Thoracic aorta (tissue), 2 donors: ENCODE measurements at regions not wholly inside any gene's neighbourhood (a gene's known extent, or its start where the extent isn't known, plus 50 kb on each side); places are given as distances from the start of the nearest gene placed in this dataset.

ENCODE experiments used
- ATAC-seq: fragments of 150-250 bp; one replicate; pipeline ENCODE4 v1.8.0; 2017; ENCODE audit warnings: low read depth; ENCODE audit not compliant: insufficient number of reproducible peaks, low FRiP score
- DNase-seq: peaks from one replicate; pipeline ENCODE4 v3.0.0-alpha.2; 2020; ENCODE audit warnings: low spot score
- H3K27ac ChIP-seq, 2 donors: fragments of 200-600 bp; sonication (generic); 1 replicate in 1 of 2; 2 replicates in 1 of 2; pipeline ENCODE4 v1.5.1; 2016; ENCODE audit warnings: mild to moderate bottlenecking in 2 of 2, moderate library complexity in 2 of 2
- H3K27me3 ChIP-seq: fragments of 200-600 bp; sonication (generic); replicated peaks from 2 replicates; pipeline ENCODE4 v1.6.0; 2016; ENCODE audit warnings: mild to moderate bottlenecking; ENCODE audit not compliant: insufficient read depth
- H3K36me3 ChIP-seq: fragments of 200-600 bp; sonication (generic); one replicate; pipeline ENCODE4 v1.5.1; 2016
- H3K4me1 ChIP-seq, 2 donors: fragments of 200-600 bp; sonication (generic); 1 replicate in 1 of 2; 2 replicates in 1 of 2; pipeline versions ENCODE4 v1.5.1 to v1.6.0; 2016; ENCODE audit warnings: low read depth in 2 of 2, mild to moderate bottlenecking in 1 of 2; ENCODE audit not compliant: control insufficient read depth in 1 of 2
- H3K4me3 ChIP-seq: fragments of 200-600 bp; sonication (generic); 2 replicates; pipeline ENCODE4 v1.5.1; 2016; ENCODE audit warnings: mild to moderate bottlenecking
- H3K9me3 ChIP-seq: fragments of 200-600 bp; sonication (generic); 2 replicates; pipeline ENCODE4 v1.5.1; 2016
- CTCF ChIP-seq: fragments of 200-600 bp; sonication (generic); IDR thresholded peaks from one replicate; pipeline ENCODE4 v1.5.1; 2019; ENCODE audit warnings: antibody characterized with exemption

GRCh38 chr2:136638193-136638592 is 127.2 kb upstream of the THSD7B start:
- ATAC-seq = peak; percentile 56
- DNase-seq = no peak
- Histone ChIP-seq H3K9me3 (no peaks in the 10 kb centered on the region), H3K27me3 (no peaks in the 10 kb centered on the region), H3K27ac (peak overlapping the region; percentile 58 to 65), H3K4me3 (no peak overlapping the region), H3K4me1 (peaks cover 14 to 23% of the 10 kb centered on the region in 2 donors), H3K36me3 (no peaks in the 10 kb centered on the region)
- no peak for TF ChIP-seq CTCF

GRCh38 chr2:136637402-136637801 is 127.9 kb upstream of the THSD7B start:
- Histone ChIP-seq H3K27ac (peak overlapping the region; percentile 51 to 65), H3K27me3 (no peaks in the 10 kb centered on the region)

GRCh38 chr2:136628490-136628889 is 136.9 kb upstream of the THSD7B start:
- Histone ChIP-seq H3K27ac (no peak overlapping the region), H3K4me3 (no peak overlapping the region), H3K27me3 (no peaks in the 10 kb centered on the region), H3K36me3 (no peaks in the 10 kb centered on the region), H3K9me3 (no peaks in the 10 kb centered on the region), H3K4me1 (no peaks in the 10 kb centered on the region)
- TF ChIP-seq CTCF = no peak
- ATAC-seq (no peak), DNase-seq (no peak)

More at GRCh38 chr2:136637402-136637801, 127.9 kb upstream of the THSD7B start:
- no peak overlapping the region for H3K4me3 ChIP-seq
- no peak for ATAC-seq
- no peaks in the 10 kb centered on the region for H3K9me3 ChIP-seq
- no peak for TF ChIP-seq CTCF
- H3K4me1 ChIP-seq = peaks cover 14 to 23% of the 10 kb centered on the region in 2 donors
- no peaks in the 10 kb centered on the region for H3K36me3 ChIP-seq
- DNase-seq = no peak

GRCh38 chr2:136613096-136613495 is 152.2 kb upstream of the THSD7B start:
- Histone ChIP-seq H3K27me3 (no peaks in the 10 kb centered on the region), H3K27ac (no peak overlapping the region), H3K36me3 (no peaks in the 10 kb centered on the region), H3K4me3 (no peak overlapping the region), H3K9me3 (no peaks in the 10 kb centered on the region), H3K4me1 (peaks cover 3 to 13% of the 10 kb centered on the region in 2 donors)
- TF ChIP-seq CTCF = no peak
- DNase-seq = no peak
- no peak for ATAC-seq

GRCh38 chr2:136612079-136612478 is 153.3 kb upstream of the THSD7B start:
- ATAC-seq (peak; percentile 16), DNase-seq (no peak)
- H3K27ac ChIP-seq = peak overlapping the region; percentile 3 to 25
- H3K4me1 ChIP-seq = peaks cover 3 to 13% of the 10 kb centered on the region in 2 donors
- no peak overlapping the region for H3K4me3 ChIP-seq
- H3K27me3 ChIP-seq = no peaks in the 10 kb centered on the region
- no peak for TF ChIP-seq CTCF
- H3K36me3 ChIP-seq = no peaks in the 10 kb centered on the region
- no peaks in the 10 kb centered on the region for H3K9me3 ChIP-seq
